DND-41 (cell line): ENCODE measurements at regions not wholly inside any gene's neighbourhood (a gene's known extent, or its start where the extent isn't known, plus 50 kb on each side); places are given as distances from the start of the nearest gene placed in this dataset.

Source experiments
- CTCF ChIP-seq: IDR thresholded peaks from 2 replicates; pipeline ENCODE4 v1.5.1; 2012; ENCODE audit warnings: borderline replicate concordance, low read length, moderate library complexity, mild to moderate bottlenecking; ENCODE audit not compliant: poor library complexity, severe bottlenecking; ENCODE audit errors: extremely low read depth
- EZH2 ChIP-seq: IDR thresholded peaks from 3 replicates; pipeline ENCODE4 v1.6.1; 2012; ENCODE audit warnings: borderline replicate concordance, low read depth, mild to moderate bottlenecking, moderate library complexity, low read length, inconsistent platforms; ENCODE audit not compliant: severe bottlenecking

- no peak for TF ChIP-seq CTCF
- TF ChIP-seq EZH2: no peak
Observed at GRCh38 chr5:154580422-154580821, 102.4 kb upstream of the HAND1 start.
